GM23248 (cell line): ENCODE measurements at regions not wholly inside any gene's neighbourhood (a gene's known extent, or its start where the extent isn't known, plus 50 kb on each side); places are given as distances from the start of the nearest gene placed in this dataset.

Source experiments
- DNase-seq: peaks from one replicate; pipeline ENCODE4 v3.0.0-alpha.2; 2015
- H2AFZ ChIP-seq: fragments of 200-600 bp; sonication (generic); 2 replicates; pipeline ENCODE4 v1.6.1; 2016; ENCODE audit warnings: antibody characterized with exemption
- H3F3A ChIP-seq: fragments of 200-600 bp; sonication (generic); 2 replicates; pipeline ENCODE4 v1.6.1; 2016; ENCODE audit warnings: mild to moderate bottlenecking, antibody characterized with exemption, mixed run types; ENCODE audit not compliant: insufficient read depth
- H3K27ac ChIP-seq: fragments of 200-600 bp; sonication (generic); 2 replicates; pipeline ENCODE4 v1.5.1; 2016; ENCODE audit warnings: mild to moderate bottlenecking
- H3K27me3 ChIP-seq: fragments of 200-600 bp; sonication (generic); replicated peaks from 2 replicates; pipeline ENCODE4 v1.6.1; 2016; ENCODE audit warnings: mild to moderate bottlenecking; ENCODE audit not compliant: insufficient read depth
- H3K36me3 ChIP-seq: fragments of 200-600 bp; sonication (generic); 2 replicates; pipeline ENCODE4 v1.6.1; 2016; ENCODE audit warnings: low read depth, mild to moderate bottlenecking
- H3K4me1 ChIP-seq: fragments of 200-600 bp; sonication (generic); 2 replicates; pipeline ENCODE4 v1.6.1; 2016; ENCODE audit warnings: mild to moderate bottlenecking; ENCODE audit not compliant: insufficient read depth
- H3K4me2 ChIP-seq: fragments of 200-600 bp; sonication (generic); one replicate; pipeline ENCODE4 v1.6.1; 2016; ENCODE audit warnings: mild to moderate bottlenecking; ENCODE audit not compliant: unreplicated experiment
- H3K4me3 ChIP-seq: fragments of 200-600 bp; sonication (generic); 2 replicates; pipeline ENCODE4 v1.5.1; 2016; ENCODE audit warnings: mild to moderate bottlenecking
- H3K79me2 ChIP-seq: fragments of 200-600 bp; sonication (generic); 2 replicates; pipeline ENCODE4 v1.6.1; 2016; ENCODE audit warnings: mild to moderate bottlenecking; ENCODE audit not compliant: insufficient read depth
- H3K9ac ChIP-seq: fragments of 200-600 bp; sonication (generic); 2 replicates; pipeline ENCODE4 v1.6.1; 2016; ENCODE audit warnings: mild to moderate bottlenecking
- H3K9me2 ChIP-seq: fragments of 200-600 bp; sonication (generic); 2 replicates; pipeline ENCODE4 v1.6.1; 2016; ENCODE audit warnings: mixed run types, mild to moderate bottlenecking, moderate library complexity; ENCODE audit not compliant: insufficient read depth
- H3K9me3 ChIP-seq: fragments of 200-600 bp; sonication (generic); one replicate; pipeline ENCODE4 v1.6.1; 2017; ENCODE audit warnings: low read depth
- H4K20me1 ChIP-seq: fragments of 200-600 bp; sonication (generic); 2 replicates; pipeline ENCODE4 v1.6.0; 2016; ENCODE audit not compliant: insufficient read depth
- EZH2 ChIP-seq: fragments of 200-600 bp; sonication (generic); IDR thresholded peaks from 2 replicates; pipeline ENCODE4 v1.6.1; 2018; ENCODE audit warnings: antibody characterized with exemption, mild to moderate bottlenecking; ENCODE audit not compliant: insufficient read depth, poor library complexity, severe bottlenecking
- EZH2phosphoT487 ChIP-seq: fragments of 200-600 bp; sonication (generic); IDR thresholded peaks from 2 replicates; pipeline ENCODE4 v1.6.1; 2018; ENCODE audit warnings: antibody characterized with exemption, moderate library complexity, mild to moderate bottlenecking, low read depth; ENCODE audit not compliant: insufficient read depth
- WGBS, 2 experiments: methylation state at CpG; one replicate each; pipeline ENCODE4 v1.1.6; 2015 to 2017; ENCODE audit warnings: low lambda C conversion rate in 2 of 2, low coverage in 1 of 2; ENCODE audit errors: missing lambda C conversion rate in 2 of 2; 5-methylcytosine and 5-hydroxymethylcytosine counted together
- in situ Hi-C: fragments of 300-500 bp; cut with MboI; formaldehyde crosslinking; loops from 2 replicates; pipeline ENCODE4 v1.15.0; 2020

DNA sequence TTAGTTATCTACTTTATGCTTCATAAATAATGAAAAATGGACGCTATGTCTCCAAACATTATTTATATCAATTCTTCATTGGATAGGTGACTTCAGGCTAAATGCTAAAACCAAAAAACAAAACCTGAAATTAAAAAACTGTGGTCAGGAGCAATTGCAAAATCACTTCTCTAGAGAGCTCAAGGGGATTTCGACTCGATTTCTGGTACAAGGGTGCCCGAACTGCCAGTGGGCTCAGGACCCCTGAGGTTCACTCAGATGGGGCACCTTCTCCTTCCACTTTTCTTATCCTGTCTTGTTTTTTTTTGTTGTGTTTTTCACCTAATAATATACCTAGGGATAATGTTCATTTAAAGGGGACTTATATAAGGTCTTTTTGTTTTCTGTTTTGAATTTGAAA is 65.8 kb upstream of the CELF4 start:
- Histone ChIP-seq H3K79me2 (no peaks in the 10 kb centered on the region), H2AFZ (no peak overlapping the region), H3K4me1 (no peaks in the 10 kb centered on the region), H3K36me3 (no peaks in the 10 kb centered on the region), H3K9ac (no peak overlapping the region), H3K27ac (no peak overlapping the region), H4K20me1 (no peaks in the 10 kb centered on the region), H3K27me3 (no peaks in the 10 kb centered on the region), H3K9me3 (no peaks in the 10 kb centered on the region), H3K4me3 (no peak overlapping the region), H3K9me2 (no peaks in the 10 kb centered on the region), H3K4me2 (no peak overlapping the region), H3F3A (no peaks in the 10 kb centered on the region)
- 5 to 20% methylated on average over 4 of the region's 4 CpGs for WGBS, 2 experiments
- no peak for TF ChIP-seq EZH2
- no peak for TF ChIP-seq EZH2phosphoT487
- DNase-seq, result no peak
- in situ Hi-C loops, result no loop called here

DNA sequence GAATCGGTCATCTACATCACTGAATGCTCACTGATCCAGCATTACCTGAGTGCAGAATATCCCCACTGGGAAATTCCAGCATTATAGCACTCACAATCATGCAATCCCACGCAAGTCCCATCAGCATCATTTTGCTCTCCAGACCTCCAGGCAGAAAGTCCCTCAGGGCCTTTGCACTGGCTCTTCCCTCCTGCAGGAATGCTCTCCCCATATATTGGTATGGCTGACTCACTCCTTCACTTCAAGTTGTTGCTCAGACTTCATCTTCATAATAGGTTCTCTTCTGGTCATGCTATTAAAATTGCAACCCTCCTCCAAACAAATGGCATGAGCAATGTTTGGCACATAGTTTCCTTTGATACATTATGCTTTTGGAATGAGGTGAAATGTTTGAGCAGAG is 64.7 kb upstream of the CELF4 start:
- H3K27me3 ChIP-seq, result no peaks in the 10 kb centered on the region
- in situ Hi-C loops, result no loop called here
- 11 to 30% methylated on average over 2 of the region's 2 CpGs for WGBS, 2 experiments

DNA sequence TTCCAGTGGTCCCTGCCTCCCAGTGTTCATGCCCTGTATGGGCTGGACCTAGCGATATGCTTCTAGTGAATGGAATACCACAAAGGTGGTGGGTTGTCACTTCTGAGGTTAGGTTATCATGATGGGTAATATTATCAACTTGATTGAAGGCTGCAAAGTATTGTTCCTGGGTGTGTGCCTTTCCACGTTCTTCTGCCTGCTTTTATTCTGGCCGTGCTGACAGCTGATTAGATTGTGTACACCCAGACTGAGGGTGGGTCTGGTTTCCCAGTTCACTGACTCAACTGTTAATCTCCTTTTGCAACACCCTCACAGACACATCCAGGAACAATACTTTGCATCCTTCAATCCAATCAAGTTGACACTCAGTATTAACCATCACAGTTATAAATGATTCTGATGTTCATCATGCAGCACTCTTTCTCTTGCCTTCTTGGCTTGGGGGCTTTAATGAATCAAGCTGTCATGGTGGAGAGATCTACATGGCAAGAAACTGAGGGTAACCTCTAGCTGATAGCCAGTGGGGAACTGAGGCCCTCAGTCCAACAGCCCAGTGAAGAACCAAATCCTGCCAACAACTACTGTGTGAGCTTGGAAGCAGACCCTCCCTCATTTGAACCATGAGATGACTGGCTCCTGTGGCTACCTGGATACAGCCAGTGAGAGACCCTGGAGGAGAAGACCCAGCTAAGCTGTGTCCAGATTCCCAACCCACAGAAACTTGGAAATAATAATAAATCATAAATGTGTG is 63.0 kb upstream of the CELF4 start:
- H3K4me1 ChIP-seq, result no peaks in the 10 kb centered on the region
- TF ChIP-seq EZH2, result no peak
- no peak for TF ChIP-seq EZH2phosphoT487

More for the DNA sequence above, 64.7 kb upstream of the CELF4 start:
- H2AFZ ChIP-seq, result no peak overlapping the region
- no peaks in the 10 kb centered on the region for H3K9me2 ChIP-seq
- no peak overlapping the region for H3K27ac ChIP-seq
- no peak for TF ChIP-seq EZH2phosphoT487
- no peak for TF ChIP-seq EZH2
- no peaks in the 10 kb centered on the region for H3K9me3 ChIP-seq
- no peak overlapping the region for H3K4me3 ChIP-seq
- no peaks in the 10 kb centered on the region for H3K4me1 ChIP-seq
- no peaks in the 10 kb centered on the region for H3K36me3 ChIP-seq
- no peaks in the 10 kb centered on the region for H4K20me1 ChIP-seq
- no peaks in the 10 kb centered on the region for H3F3A ChIP-seq
- H3K4me2 ChIP-seq, result no peak overlapping the region
- H3K9ac ChIP-seq, result no peak overlapping the region
- no peaks in the 10 kb centered on the region for H3K79me2 ChIP-seq
- DNase-seq, result no peak

DNA sequence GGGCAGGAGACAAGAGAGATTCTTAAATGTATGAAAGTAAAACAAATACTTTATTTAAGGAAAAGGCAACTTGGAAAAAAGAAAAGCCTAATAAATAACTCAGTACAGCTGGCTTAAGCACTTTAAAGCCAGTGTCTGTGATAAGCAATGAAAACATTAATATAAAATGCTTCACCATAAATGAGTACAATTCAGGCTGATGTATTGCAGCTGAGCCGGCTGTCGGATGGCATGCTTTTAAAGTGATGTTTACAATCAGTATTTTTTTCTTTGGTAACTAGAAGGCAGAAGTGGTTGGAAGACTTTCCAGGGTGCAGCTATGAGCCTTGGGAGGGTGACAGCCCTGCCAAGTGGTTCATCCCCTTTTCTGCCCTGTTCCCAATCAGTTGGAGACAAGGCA is 58.7 kb upstream of the CELF4 start:
- Histone ChIP-seq H3K79me2 (no peaks in the 10 kb centered on the region), H4K20me1 (no peaks in the 10 kb centered on the region), H3K9me3 (no peaks in the 10 kb centered on the region), H3K36me3 (no peaks in the 10 kb centered on the region), H3F3A (no peaks in the 10 kb centered on the region), H3K9me2 (no peaks in the 10 kb centered on the region), H3K27ac (no peak overlapping the region), H3K9ac (no peak overlapping the region), H2AFZ (no peak overlapping the region), H3K4me3 (no peak overlapping the region), H3K27me3 (no peaks in the 10 kb centered on the region), H3K4me2 (no peak overlapping the region), H3K4me1 (no peaks in the 10 kb centered on the region)
- TF ChIP-seq EZH2phosphoT487, result no peak
- no peak for TF ChIP-seq EZH2
- no peak for DNase-seq
- WGBS, 2 experiments, result 36 to 38% methylated on average over 2 of the region's 2 CpGs
- in situ Hi-C loops, result no loop called here

More for the DNA sequence above, 63.0 kb upstream of the CELF4 start:
- Histone ChIP-seq H3K36me3 (no peaks in the 10 kb centered on the region), H3K9me2 (no peaks in the 10 kb centered on the region), H3K4me2 (no peak overlapping the region), H3K27me3 (no peaks in the 10 kb centered on the region), H3K79me2 (no peaks in the 10 kb centered on the region), H3K27ac (no peak overlapping the region), H3K9me3 (no peaks in the 10 kb centered on the region), H3K4me3 (no peak overlapping the region), H4K20me1 (no peaks in the 10 kb centered on the region), H3K9ac (no peak overlapping the region), H2AFZ (no peak overlapping the region), H3F3A (no peaks in the 10 kb centered on the region)
- in situ Hi-C loops, result no loop called here
- DNase-seq, result no peak
- 14% methylated on average over 3 of the region's 3 CpGs for WGBS, 2 experiments

DNA sequence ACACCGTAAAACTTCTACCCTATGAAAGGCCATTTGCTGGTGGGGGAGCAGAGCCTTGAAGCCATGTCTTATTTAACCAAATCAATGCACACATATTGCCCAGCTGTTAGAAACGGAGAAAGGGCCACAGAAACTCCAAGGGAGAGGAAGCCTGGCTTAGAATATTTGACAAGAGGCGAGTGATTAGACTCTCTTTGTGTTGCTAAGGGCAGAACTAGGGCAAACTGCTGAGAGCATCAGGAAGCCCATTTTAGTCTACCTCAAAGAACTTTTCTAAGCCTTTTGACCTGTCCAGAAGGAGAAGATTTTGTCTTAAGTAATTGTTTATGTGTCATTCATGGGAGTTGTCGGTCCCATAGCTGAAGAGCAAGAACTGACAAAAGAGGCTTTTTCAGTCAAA is 54.4 kb upstream of the CELF4 start:
- in situ Hi-C loops, result no loop called here
- Histone ChIP-seq H3K27me3 (no peaks in the 10 kb centered on the region), H3K4me2 (no peak overlapping the region), H3K4me3 (no peak overlapping the region), H3K9me3 (no peaks in the 10 kb centered on the region), H3K4me1 (no peaks in the 10 kb centered on the region), H3F3A (no peaks in the 10 kb centered on the region), H3K79me2 (no peaks in the 10 kb centered on the region), H4K20me1 (no peaks in the 10 kb centered on the region), H2AFZ (no peak overlapping the region), H3K9ac (no peak overlapping the region), H3K36me3 (no peaks in the 10 kb centered on the region), H3K9me2 (no peaks in the 10 kb centered on the region), H3K27ac (no peak overlapping the region)
- DNase-seq, result no peak
- WGBS, 2 experiments, result 29 to 30% methylated on average over 4 of the region's 4 CpGs
- TF ChIP-seq EZH2 (no peak), EZH2phosphoT487 (no peak)
